H9 (cell line): ENCODE measurements at regions not wholly inside any gene's neighbourhood (a gene's known extent, or its start where the extent isn't known, plus 50 kb on each side); places are given as distances from the start of the nearest gene placed in this dataset.

Source experiments
- DNase-seq: peaks from one replicate; pipeline ENCODE4 v3.0.0-alpha.2; 2017
- H2AFZ ChIP-seq: one replicate; pipeline ENCODE4 v1.6.1; 2013; ENCODE audit warnings: mild to moderate bottlenecking, low read length, control low read depth, moderate library complexity
- H2AK5ac ChIP-seq: 2 replicates; pipeline ENCODE4 v1.6.1; 2013; ENCODE audit warnings: low read length, control low read depth, mixed read lengths; ENCODE audit not compliant: insufficient read length
- H2BK120ac ChIP-seq: one replicate; pipeline ENCODE4 v1.6.1; 2013; ENCODE audit warnings: low read depth, mild to moderate bottlenecking, low read length, control low read depth, inconsistent platforms; ENCODE audit not compliant: poor library complexity, severe bottlenecking
- H2BK12ac ChIP-seq: 2 replicates; pipeline ENCODE4 v1.6.1; 2013; ENCODE audit warnings: low read length, control low read depth, mixed read lengths, low read depth; ENCODE audit not compliant: insufficient read length
- H2BK15ac ChIP-seq: 2 replicates; pipeline ENCODE4 v1.6.1; 2013; ENCODE audit warnings: low read depth, low read length, control low read depth
- H2BK20ac ChIP-seq: one replicate; pipeline ENCODE4 v1.6.1; 2013; ENCODE audit warnings: low read depth, mild to moderate bottlenecking, low read length, control low read depth, inconsistent platforms; ENCODE audit not compliant: poor library complexity, severe bottlenecking
- H2BK5ac ChIP-seq: 2 replicates; pipeline ENCODE4 v1.6.1; 2013; ENCODE audit warnings: low read length, control low read depth, mixed read lengths; ENCODE audit not compliant: insufficient read length
- H3K14ac ChIP-seq: 2 replicates; pipeline ENCODE4 v1.6.1; 2013; ENCODE audit warnings: low read length, control low read depth; ENCODE audit not compliant: insufficient read depth
- H3K18ac ChIP-seq: 2 replicates; pipeline ENCODE4 v1.6.1; 2013; ENCODE audit warnings: low read depth, mild to moderate bottlenecking, mixed read lengths, low read length, control low read depth; ENCODE audit not compliant: insufficient read length
- H3K23ac ChIP-seq: 2 replicates; pipeline ENCODE4 v1.6.1; 2013; ENCODE audit warnings: low read length, control low read depth, mixed read lengths, low read depth; ENCODE audit not compliant: insufficient read length
- H3K23me2 ChIP-seq: 2 replicates; pipeline ENCODE4 v1.6.1; 2013; ENCODE audit warnings: low read depth, mild to moderate bottlenecking, mixed read lengths, low read length, control low read depth; ENCODE audit not compliant: insufficient read length, poor library complexity, severe bottlenecking
- H3K27ac ChIP-seq: 2 replicates; pipeline ENCODE4 v1.5.1; 2013; ENCODE audit warnings: low read length, control low read depth, mixed read lengths, low read depth; ENCODE audit not compliant: insufficient read length
- H3K27me3 ChIP-seq: 2 replicates; pipeline ENCODE4 v1.6.1; 2013; ENCODE audit warnings: low read length, control low read depth, inconsistent platforms; ENCODE audit not compliant: insufficient read depth
- H3K4ac ChIP-seq: 2 replicates; pipeline ENCODE4 v1.6.1; 2013; ENCODE audit warnings: low read depth, mild to moderate bottlenecking, control low read depth, inconsistent platforms, low read length, moderate library complexity
- H3K4me1 ChIP-seq: 2 replicates; pipeline ENCODE4 v1.6.1; 2013; ENCODE audit warnings: low read length, control low read depth, inconsistent platforms; ENCODE audit not compliant: insufficient read depth
- H3K4me2 ChIP-seq: 2 replicates; pipeline ENCODE4 v1.6.1; 2013; ENCODE audit warnings: low read length, control low read depth, mixed read lengths; ENCODE audit not compliant: insufficient read length, insufficient read depth
- H3K56ac ChIP-seq: 2 replicates; pipeline ENCODE4 v1.6.1; 2013; ENCODE audit warnings: low read depth, mild to moderate bottlenecking, mixed read lengths, low read length, control low read depth; ENCODE audit not compliant: insufficient read length
- H3K79me1 ChIP-seq: 2 replicates; pipeline ENCODE4 v1.6.1; 2013; ENCODE audit warnings: low read depth, mild to moderate bottlenecking, moderate library complexity, low read length, control low read depth, inconsistent platforms; ENCODE audit not compliant: insufficient read depth, poor library complexity, severe bottlenecking
- H3K79me2 ChIP-seq: 2 replicates; pipeline ENCODE4 v1.6.1; 2013; ENCODE audit warnings: low read length, control low read depth, inconsistent platforms; ENCODE audit not compliant: insufficient read depth
- H3K9ac ChIP-seq: 2 replicates; pipeline ENCODE4 v1.6.1; 2013; ENCODE audit warnings: low read length, control low read depth, mixed read lengths; ENCODE audit not compliant: insufficient read length; ENCODE audit errors: extremely low read depth
- H3K9me3 ChIP-seq: one replicate; pipeline ENCODE4 v1.6.1; 2013; ENCODE audit warnings: low read depth, low read length, inconsistent platforms; ENCODE audit not compliant: control insufficient read depth
- H3T11ph ChIP-seq: one replicate; pipeline ENCODE4 v1.6.1; 2013; ENCODE audit warnings: mild to moderate bottlenecking, low read length, control low read depth, inconsistent platforms
- H4K20me1 ChIP-seq: one replicate; pipeline ENCODE4 v1.6.1; 2013; ENCODE audit not compliant: control insufficient read depth, insufficient read length, insufficient read depth
- H4K5ac ChIP-seq: 2 replicates; pipeline ENCODE4 v1.6.1; 2013; ENCODE audit warnings: low read depth, mild to moderate bottlenecking, mixed read lengths, low read length, control low read depth; ENCODE audit not compliant: insufficient read length
- H4K8ac ChIP-seq: replicated peaks from 2 replicates; pipeline ENCODE4 v1.6.1; 2013; ENCODE audit warnings: low read length, control low read depth, mixed read lengths, low read depth; ENCODE audit not compliant: insufficient read length
- H4K91ac ChIP-seq: 2 replicates; pipeline ENCODE4 v1.6.1; 2013; ENCODE audit warnings: low read depth, mild to moderate bottlenecking, moderate library complexity, mixed read lengths, low read length, control low read depth; ENCODE audit not compliant: insufficient read length
- H3K27ac Mint-ChIP-seq, 3 experiments: 2 replicates in 2 of 3; 3 replicates in 1 of 3; pipeline ENCODE4 v1.8.0; 2020 to 2021; ENCODE audit warnings: mixed read lengths in 3 of 3, mild to moderate bottlenecking in 1 of 3, moderate library complexity in 1 of 3
- H3K27me3 Mint-ChIP-seq: 2 replicates; pipeline ENCODE4 v1.8.0; 2021; ENCODE audit warnings: low read depth, mild to moderate bottlenecking, moderate library complexity, mixed read lengths
- H3K36me3 Mint-ChIP-seq, 3 experiments: 2 replicates in 2 of 3; 3 replicates in 1 of 3; pipeline ENCODE4 v1.8.0; 2020 to 2021; ENCODE audit warnings: low read depth in 3 of 3, mixed read lengths in 3 of 3; ENCODE audit not compliant: insufficient read depth in 1 of 3
- H3K4me1 Mint-ChIP-seq, 2 experiments: 2 replicates each; pipeline ENCODE4 v1.8.0; 2020; ENCODE audit warnings: mixed read lengths in 2 of 2
- H3K4me3 Mint-ChIP-seq, 2 experiments: 2 replicates in 1 of 2; 3 replicates in 1 of 2; pipeline ENCODE4 v1.8.0; 2020 to 2021; ENCODE audit warnings: mild to moderate bottlenecking in 2 of 2, mixed read lengths in 2 of 2, moderate library complexity in 1 of 2
- H3K9me3 Mint-ChIP-seq, 2 experiments: 2 replicates in 1 of 2; 3 replicates in 1 of 2; pipeline ENCODE4 v1.8.0; 2020; ENCODE audit warnings: mild to moderate bottlenecking in 2 of 2, mixed read lengths in 2 of 2, moderate library complexity in 1 of 2
- CTCF ChIP-seq: fragments of 200-600 bp; sonication (generic); conservative IDR thresholded peaks from 3 replicates; pipeline ENCODE4 v1.8.0; 2021; ENCODE audit warnings: antibody characterized with exemption, mild to moderate bottlenecking
- WGBS: extraction: QIAGEN DNeasy Blood & Tissue Kit; methylation state at CpG from one replicate; pipeline ENCODE4 v1.1.7; 2013; ENCODE audit warnings: missing lambda C conversion rate, low lambda C conversion rate, mixed read lengths; ENCODE audit not compliant: insufficient read length; ENCODE audit errors: extremely low coverage; 5-methylcytosine and 5-hydroxymethylcytosine counted together

DNA sequence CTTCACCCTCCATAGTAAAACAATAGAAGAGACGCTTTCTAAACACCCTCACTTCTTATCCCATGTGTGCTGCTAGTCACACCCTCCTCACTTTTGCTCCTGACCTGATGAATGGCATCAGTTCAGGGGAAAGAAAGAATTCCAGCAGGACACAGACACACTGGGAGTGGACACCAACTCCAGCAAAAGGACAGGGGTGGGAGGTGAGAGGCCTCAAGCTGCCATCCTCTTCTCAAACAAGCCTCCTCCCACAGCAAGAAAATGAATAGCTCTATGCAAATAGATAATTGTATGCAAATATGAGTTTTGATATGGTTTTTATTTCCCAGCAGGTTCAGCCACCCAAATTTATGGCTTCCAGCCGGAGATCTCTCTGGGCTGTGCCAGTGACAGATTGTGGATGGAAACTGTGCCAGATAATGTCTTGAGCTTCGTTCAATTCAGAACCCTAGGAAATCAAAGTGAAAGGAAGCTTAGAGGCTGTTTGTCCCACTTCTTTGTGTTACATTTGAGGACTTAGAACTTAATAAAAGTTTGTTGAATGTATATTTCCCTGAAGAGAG, 209.3 kb upstream of the PPP2R3A start:
- H3K23ac ChIP-seq = no peak overlapping the region
- H2BK20ac ChIP-seq = no peak overlapping the region
- no peak overlapping the region for H3K27ac ChIP-seq
- no peaks in the 10 kb centered on the region for H3K4me1 ChIP-seq
- H4K8ac ChIP-seq = no peak overlapping the region
- no peak overlapping the region for H2BK15ac ChIP-seq
- no peak overlapping the region for H2AFZ ChIP-seq
- H4K20me1 ChIP-seq = no peaks in the 10 kb centered on the region
- no peak overlapping the region for H3K18ac ChIP-seq
- WGBS = no CpG with 5 or more reads among the region's 3 CpGs
- H3K9me3 ChIP-seq = no peaks in the 10 kb centered on the region
- no peaks in the 10 kb centered on the region for H3K79me2 ChIP-seq
- no peak overlapping the region for H2BK5ac ChIP-seq
- H3K14ac ChIP-seq = no peak overlapping the region
- no peak overlapping the region for H3T11ph ChIP-seq
- H4K5ac ChIP-seq = no peak overlapping the region
- H3K23me2 ChIP-seq = no peaks in the 10 kb centered on the region
- Mint-ChIP-seq H3K9me3 (no peaks in the 10 kb centered on the region; a peak in 1 of 5 replicates), H3K27ac (no peak overlapping the region), H3K36me3 (no peaks in the 10 kb centered on the region; a peak in 1 of 7 replicates), H3K4me1 (0 out of 4 replicates have a peak, but pooled peaks cover 0 to 4% of the 10 kb centered on the region in 2 experiments), H3K4me3 (no peak overlapping the region), H3K27me3 (peaks cover 2% of the 10 kb centered on the region; the same call in 1 of the 2 replicates)
- no peak overlapping the region for H2AK5ac ChIP-seq
- DNase-seq = no peak
- H3K27me3 ChIP-seq = no peaks in the 10 kb centered on the region
- no peak overlapping the region for H3K9ac ChIP-seq
- TF ChIP-seq CTCF = no peak
- no peak overlapping the region for H3K56ac ChIP-seq
- H4K91ac ChIP-seq = no peak overlapping the region
- H2BK120ac ChIP-seq = no peak overlapping the region
- H3K79me1 ChIP-seq = no peaks in the 10 kb centered on the region
- H3K4me2 ChIP-seq = no peak overlapping the region
- H3K4ac ChIP-seq = no peak overlapping the region
- no peak overlapping the region for H2BK12ac ChIP-seq
